ENCODE measurements at regions not wholly inside any gene's neighbourhood (a gene's known extent, or its start where the extent isn't known, plus 50 kb on each side); places are given as distances from the start of the nearest gene placed in this dataset.

DNA sequence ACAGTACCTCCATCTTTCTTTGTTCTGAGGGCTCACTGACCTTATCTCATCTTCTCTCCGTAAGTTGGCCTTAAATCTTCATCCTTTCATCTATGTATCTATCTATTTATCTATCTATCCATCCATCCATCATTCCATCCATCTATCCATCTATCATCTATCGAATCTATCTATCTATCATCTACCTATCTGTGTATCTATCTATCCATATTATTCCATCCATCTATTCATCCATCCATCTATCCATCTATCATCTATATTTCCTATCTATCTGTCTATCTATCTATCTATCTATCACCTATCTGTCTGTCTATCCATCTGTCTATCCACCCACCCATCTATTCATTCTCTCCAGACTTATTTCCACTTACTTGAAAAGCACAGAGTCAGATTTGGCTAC, 147.3 kb upstream of the PMEPA1 start:
- no peak for DNase-seq (ENCODE audit: low spot score)

DNA sequence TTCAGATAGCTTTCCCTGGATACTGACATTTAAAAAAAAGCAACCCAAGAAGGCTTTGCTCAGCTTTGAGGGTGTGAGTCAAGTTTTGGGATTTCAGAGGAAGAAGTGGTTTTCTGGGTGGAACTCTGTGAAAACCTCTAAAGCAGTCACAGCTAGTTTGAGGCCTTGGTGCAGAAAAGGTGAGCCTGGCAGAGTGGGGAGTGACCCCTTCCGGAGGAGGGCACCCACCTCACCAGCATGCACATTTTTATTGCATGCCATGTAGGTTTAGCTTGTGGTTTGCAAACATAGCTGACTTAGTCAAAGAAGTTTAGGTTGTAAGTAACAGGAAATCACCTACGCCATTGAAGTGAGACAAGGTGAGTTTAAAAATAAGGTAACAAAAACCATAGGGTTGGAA, 146.8 kb upstream of the PMEPA1 start:
- no peak for DNase-seq (ENCODE audit: low spot score)

DNA sequence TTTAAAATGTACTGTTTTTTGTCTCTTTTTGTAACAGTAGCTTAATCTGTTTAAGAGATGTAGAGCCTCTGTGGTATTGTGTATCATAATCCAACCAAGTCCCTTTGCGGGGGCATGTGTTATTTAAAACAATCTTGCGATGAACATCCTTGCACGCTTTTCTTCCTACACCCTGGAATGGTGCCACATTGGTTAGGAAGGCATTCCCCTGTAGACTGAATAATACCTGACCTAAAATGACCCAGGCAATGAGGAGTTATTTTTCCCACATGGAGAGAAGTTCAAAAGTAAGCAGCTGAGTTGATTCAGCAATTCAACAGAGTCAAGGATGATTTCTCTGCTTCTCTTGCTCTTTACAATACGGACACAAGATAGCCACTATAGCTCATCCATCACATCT, 142.0 kb upstream of the PMEPA1 start:
- DNase-seq (ENCODE audit: low spot score) = no peak

DNA sequence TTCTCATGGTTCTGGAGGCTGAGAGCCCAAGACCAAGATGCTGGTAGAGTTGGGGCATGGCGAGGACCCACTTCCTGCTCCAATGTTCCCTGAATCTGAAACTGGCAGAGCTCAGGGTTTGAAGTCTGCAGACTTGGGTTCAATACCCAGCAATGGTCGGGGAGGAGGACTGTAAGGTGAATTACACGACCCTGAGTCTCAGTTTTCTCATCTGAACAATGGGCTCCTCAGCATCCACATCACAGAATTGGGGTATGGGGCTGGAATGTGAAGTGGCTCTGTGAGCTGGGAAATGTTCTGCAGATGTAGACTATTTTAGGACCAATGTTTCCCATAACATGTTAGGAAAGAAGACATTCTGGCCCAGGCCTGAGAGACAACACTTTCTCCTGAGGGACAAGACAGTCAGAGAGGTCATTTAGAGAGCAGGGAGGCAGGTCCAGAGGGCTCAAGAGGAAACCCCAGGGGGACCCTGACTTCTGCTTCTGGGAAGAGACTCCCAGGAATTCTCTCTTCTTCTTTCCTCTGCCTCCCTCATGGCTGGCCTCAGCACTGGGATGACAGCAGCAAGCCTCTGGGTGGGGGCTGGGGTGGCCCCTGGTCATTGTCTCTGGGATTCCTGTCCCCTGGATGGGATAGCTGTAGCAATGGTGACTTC, 141.3 kb upstream of the PMEPA1 start:
- DNase-seq (ENCODE audit: low spot score) = no peak

- no peak for DNase-seq (ENCODE audit: low spot score)
Observed at GRCh38 chr20:57849521-57850215, 139.9 kb upstream of the PMEPA1 start.

DNA sequence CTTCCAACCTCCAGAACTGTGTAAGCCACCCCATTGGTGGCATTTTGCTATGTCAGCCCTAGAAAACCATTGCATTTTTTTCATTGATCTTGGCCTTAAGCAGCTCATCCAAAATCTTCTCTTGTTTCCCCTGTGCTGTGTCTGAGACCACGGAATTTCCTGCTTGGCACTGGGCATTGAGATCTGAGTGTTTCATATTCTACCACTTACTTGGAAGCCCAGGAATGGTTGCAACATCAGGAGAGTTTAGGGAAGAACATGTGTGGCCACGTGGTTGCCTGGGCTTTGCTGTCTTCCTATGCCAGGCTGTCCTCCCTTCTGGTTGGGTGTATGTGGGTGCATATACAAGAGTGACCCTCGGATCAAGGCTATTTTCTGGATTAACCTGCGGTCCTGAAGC, 139.3 kb upstream of the PMEPA1 start:
- no peak for DNase-seq (ENCODE audit: low spot score)

DNA sequence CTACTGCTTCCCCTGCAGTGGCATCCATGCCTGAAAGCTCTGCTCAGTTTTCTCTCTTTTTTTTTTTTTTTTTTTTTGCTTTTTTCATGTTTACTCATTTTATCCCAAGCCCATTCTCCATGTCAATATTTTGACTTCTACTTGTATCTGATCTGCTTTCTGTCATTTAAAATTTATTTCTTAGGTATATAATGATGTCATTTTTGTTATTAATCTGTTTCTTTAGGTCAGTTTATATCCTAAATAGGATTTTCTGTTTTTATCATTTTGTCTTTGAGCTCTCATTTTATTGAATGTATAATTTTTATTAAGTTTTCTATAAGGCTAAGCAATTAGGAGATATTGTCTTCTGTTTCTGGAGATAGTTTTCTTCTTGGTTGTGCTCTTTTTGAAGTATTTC, 138.5 kb upstream of the PMEPA1 start:
- DNase-seq (ENCODE audit: low spot score) = no peak

DNA sequence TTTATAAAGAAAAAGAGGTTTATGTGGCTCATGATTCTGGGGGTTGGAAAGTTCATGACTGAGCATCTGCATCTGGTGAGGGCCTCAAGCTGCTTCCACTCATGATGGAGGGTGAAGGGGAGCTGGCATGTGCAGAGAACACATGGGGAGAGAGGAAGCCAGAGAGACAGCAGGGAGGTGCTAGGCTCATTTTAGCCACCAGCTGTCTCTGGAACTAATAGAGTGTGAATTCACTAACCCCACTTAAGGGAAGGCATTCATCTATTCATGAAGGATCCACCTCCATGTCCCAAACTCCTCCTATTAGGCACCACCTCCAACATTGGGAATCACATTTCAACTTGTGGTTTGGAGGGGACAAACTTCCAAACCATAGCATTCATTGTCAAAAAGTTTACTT, 137.3 kb upstream of the PMEPA1 start:
- DNase-seq (ENCODE audit: low spot score) = no peak

GRCh38 chr20:57844626-57845596, 135.1 kb upstream of the PMEPA1 start:
- DNase-seq (ENCODE audit: low spot score) = no peak

GRCh38 chr20:57843941-57844625, 134.3 kb upstream of the PMEPA1 start:
- DNase-seq (ENCODE audit: low spot score) = no peak

DNA sequence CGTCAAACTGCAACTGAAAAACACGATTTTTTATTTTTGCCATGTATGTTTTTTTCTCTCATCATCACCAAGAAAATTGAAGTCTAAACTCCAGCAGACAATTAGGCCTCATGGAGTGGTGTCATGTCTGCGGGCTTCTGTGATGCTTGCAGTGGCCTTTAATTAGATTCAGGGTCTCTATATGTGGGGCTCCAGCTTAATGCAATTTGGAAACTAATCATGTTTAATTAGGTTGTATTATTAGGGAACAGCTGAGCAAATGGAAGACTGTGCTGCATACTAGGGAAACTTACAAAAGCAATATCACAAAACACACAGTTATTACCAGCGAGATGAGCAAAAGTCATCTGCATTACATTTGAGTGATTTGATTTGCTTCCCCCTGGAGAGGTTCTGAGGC, 132.9 kb upstream of the PMEPA1 start:
- no peak for DNase-seq (ENCODE audit: low spot score)

DNA sequence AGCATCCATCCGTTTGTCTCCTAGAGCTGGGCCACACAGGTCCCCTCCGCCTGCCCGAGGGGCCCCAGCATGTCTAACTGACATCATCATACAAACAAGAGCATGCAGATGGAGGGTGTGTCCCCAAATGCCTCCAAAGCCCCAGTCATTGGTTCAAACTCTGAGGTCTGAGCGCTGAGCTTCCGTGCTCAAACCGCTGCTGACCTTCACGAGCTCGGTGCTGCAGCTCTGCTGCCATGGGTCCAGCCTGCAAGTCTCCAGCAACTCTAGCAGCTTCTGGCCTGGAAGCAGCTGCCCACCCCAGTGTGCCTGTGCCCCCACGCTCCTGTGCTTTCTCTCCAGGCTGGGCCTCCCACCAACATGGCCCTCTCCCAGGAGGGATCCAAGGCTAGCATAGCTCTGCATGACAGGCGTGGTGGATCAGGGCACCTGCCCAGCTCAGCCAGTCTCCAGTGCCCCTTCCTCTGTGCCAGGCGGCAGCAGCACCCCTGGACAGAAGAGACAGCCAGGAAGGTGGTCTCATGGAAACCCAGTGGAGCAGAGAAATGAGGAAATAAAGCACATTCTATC, 131.6 kb upstream of the PMEPA1 start:
- no peak for DNase-seq (ENCODE audit: low spot score)

DNA sequence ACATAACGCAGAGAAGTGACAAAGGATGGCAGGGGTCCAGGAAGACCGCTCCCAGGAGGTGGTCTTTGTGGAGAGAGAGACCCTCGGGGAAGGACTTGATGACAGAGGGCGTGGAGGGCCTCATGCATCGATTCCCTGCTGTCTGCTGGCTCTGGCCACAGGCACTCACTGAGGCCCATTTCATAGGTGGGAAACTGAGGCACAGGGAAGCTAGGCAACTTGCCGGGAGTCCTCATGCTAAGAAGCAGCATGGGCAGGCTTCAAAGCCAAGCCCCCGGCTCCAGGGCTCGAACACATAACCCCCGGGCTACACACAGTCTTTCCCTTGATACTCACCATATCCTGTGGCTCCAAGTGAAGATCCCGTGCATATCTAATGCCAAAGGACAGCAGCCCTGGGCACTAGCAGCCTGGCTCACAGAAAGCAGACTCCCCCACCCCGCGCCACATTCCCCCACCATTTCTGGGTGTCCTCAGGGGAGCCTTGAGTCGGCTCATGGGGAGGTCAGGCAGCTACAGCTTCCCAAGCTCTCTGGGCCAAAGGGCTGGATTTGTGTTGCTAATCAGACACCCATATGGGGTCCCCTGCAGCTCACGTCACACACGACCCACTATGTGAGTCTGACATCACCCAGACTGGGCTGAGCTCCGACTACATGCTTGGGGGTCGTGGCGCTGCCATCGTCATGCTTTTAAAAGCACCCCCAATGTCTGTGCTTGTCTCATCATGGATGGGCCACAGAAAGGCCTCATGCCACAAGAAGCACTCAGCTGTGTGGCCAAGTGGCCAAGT, 130.9 kb upstream of the PMEPA1 start:
- DNase-seq (ENCODE audit: low spot score) = no peak

DNA sequence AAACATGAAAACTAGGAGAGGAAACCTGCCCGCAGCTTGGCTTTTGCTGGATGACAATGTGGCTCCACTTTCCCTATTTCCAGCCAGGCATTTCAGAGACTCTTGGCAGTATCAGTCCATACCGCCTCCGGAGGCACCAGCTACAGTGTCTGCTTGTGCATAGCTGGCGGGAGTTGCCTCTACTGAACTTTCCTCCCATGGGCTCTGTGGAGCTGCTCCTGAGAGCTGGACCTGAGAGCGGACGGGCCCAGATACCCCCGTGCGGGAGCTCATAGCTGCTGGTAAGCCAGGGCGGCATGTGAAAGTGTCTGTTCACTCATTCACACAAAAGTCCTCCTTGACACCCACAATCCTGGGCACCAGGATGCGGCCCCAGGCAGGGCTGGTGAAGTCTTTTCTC, 130.3 kb upstream of the PMEPA1 start:
- DNase-seq (ENCODE audit: low spot score) = no peak

DNA sequence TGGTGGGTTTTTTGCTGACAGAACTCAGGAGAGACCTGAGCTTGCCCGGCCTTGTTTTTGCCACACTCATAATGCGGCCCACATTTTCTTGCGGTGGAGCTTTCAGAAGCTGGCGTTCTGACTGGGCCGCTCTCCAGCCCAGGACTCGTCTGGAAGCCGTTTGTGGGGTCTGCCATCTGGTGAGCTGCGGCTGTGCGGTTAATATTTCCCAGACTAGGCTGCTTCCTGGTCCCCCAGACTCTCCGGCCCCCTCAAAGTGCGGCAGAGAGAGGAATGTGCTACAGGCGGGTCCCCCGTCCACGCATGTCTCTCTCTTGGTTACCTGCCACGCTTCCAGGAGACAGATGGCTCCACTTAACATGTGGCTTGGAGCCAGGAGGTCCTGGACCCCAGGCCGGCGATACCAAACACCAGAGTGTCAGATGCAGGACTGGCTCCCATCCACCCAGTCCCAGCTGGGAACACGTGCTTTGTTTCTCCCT, 128.9 kb upstream of the PMEPA1 start:
- DNase-seq (ENCODE audit: low spot score) = no peak

- no peak for DNase-seq (ENCODE audit: low spot score)
Observed at GRCh38 chr20:57837208-57838035, 127.6 kb upstream of the PMEPA1 start.

DNA sequence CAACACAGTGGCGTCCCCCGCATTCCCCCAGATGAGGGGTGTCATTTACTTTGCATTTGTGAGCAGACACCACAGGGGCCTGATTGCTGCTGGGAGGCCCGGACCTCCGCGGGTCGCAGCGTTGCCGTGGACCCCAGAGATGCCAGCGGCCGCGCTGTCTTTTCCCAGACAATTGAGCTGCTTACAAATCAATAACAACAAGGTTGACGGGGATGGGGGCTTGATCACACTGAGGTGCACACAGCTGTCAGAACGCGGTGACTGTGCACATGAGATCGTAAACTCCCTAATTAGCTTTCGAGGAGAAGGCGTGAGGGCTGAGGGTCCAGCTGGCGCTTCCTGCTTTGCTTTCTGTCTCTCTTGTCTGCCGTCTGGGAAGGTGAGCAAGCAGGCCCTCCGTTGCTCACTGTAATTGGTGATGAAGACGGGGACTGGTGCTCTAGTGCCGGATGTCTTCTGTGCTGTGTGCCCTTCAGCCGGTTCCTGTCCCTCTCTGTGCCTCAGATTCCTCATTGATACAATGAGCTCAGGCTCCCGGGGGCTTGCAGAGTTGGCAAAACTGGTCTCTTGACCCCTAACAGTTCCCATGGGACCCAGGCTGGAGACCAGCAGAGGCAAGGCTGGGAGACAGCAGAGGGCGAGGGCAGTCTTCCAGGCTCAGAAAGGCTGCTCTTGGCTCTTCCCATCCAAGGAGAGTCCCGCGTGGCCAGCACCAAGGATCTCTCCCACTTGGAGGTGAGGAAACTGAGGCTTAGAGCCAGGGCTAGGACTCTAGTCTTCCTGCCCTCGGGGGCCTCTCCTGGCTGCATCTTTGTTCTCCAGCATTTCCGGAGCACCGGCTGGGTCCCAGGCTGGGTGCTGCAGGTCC, 126.0 kb upstream of the PMEPA1 start:
- DNase-seq (ENCODE audit: low spot score) = no peak

- DNase-seq (ENCODE audit: low spot score) = no peak
Observed at GRCh38 chr20:57835074-57835452, 125.2 kb upstream of the PMEPA1 start.

Data from mesenteric fat pad (tissue), 1 donor.